ENCODE measurements at regions not wholly inside any gene's neighbourhood (a gene's known extent, or its start where the extent isn't known, plus 50 kb on each side); places are given as distances from the start of the nearest gene placed in this dataset.

- TF ChIP-seq EP300 (IDR thresholded peaks at IDR 0.05), result no peak
- TF ChIP-seq CTCF (IDR thresholded peaks at IDR 0.05), result no peak
Measured at GRCh38 chr6:155623450-155624178, 168.0 kb upstream of the NOX3 start.
